ENCODE measurements at regions not wholly inside any gene's neighbourhood (a gene's known extent, or its start where the extent isn't known, plus 50 kb on each side); places are given as distances from the start of the nearest gene placed in this dataset.
"Not testable (repeated sequence)": the region's sequence is repeated elsewhere in the genome, so short reads cannot be mapped to it uniquely, and the experiment has no call there.

- DNase-seq (ENCODE audit: low read depth in 2 of 2), result not testable (repeated sequence)
These were observed 550.3 kb upstream of the ADAMTS5 start for GRCh38 chr21:27517177-27517576.

GRCh38 chr21:27515676-27516075 is 548.8 kb upstream of the ADAMTS5 start:
- DNase-seq (ENCODE audit: low read depth in 2 of 2), result no peak

GRCh38 chr21:27513825-27514224 is 546.9 kb upstream of the ADAMTS5 start:
- no peak for DNase-seq (ENCODE audit: low read depth in 2 of 2)

GRCh38 chr21:27513016-27513415 is 546.1 kb upstream of the ADAMTS5 start:
- DNase-seq (ENCODE audit: low read depth in 2 of 2), result no peak

GRCh38 chr21:27511233-27511632 is 544.3 kb upstream of the ADAMTS5 start:
- DNase-seq (ENCODE audit: low read depth in 2 of 2), result no peak

- DNase-seq (ENCODE audit: low read depth in 2 of 2), result no peak
These were observed 540.8 kb upstream of the ADAMTS5 start for GRCh38 chr21:27507695-27508094.

GRCh38 chr21:27505516-27505915 is 538.6 kb upstream of the ADAMTS5 start:
- DNase-seq (ENCODE audit: low read depth in 2 of 2), result no peak

GRCh38 chr21:27502801-27503200 is 535.9 kb upstream of the ADAMTS5 start:
- DNase-seq (ENCODE audit: low read depth in 2 of 2), result no peak

GRCh38 chr21:27498025-27498424 is 531.1 kb upstream of the ADAMTS5 start:
- no peak for DNase-seq (ENCODE audit: low read depth in 2 of 2)

- DNase-seq (ENCODE audit: low read depth in 2 of 2), result no peak
These were observed 528.9 kb upstream of the ADAMTS5 start for GRCh38 chr21:27495836-27496235.

- DNase-seq (ENCODE audit: low read depth in 2 of 2), result no peak
These were observed 526.7 kb upstream of the ADAMTS5 start for GRCh38 chr21:27493542-27493941.

- DNase-seq (ENCODE audit: low read depth in 2 of 2), result no peak
These were observed 520.8 kb upstream of the ADAMTS5 start for GRCh38 chr21:27487676-27488075.

GRCh38 chr21:27480841-27481261 is 514.0 kb upstream of the ADAMTS5 start:
- no peak for DNase-seq (ENCODE audit: low read depth in 2 of 2)

- DNase-seq (ENCODE audit: low read depth in 2 of 2), result no peak
These were observed 510.4 kb upstream of the ADAMTS5 start for GRCh38 chr21:27477296-27477695.

- no peak for DNase-seq (ENCODE audit: low read depth in 2 of 2)
These were observed 509.8 kb upstream of the ADAMTS5 start for GRCh38 chr21:27476696-27477095.

- DNase-seq (ENCODE audit: low read depth in 2 of 2), result no peak
These were observed 508.6 kb upstream of the ADAMTS5 start for GRCh38 chr21:27475363-27475955.

GRCh38 chr21:27467366-27467765 is 500.5 kb upstream of the ADAMTS5 start:
- no peak for DNase-seq (ENCODE audit: low read depth in 2 of 2)

GRCh38 chr21:27466140-27466539 is 499.3 kb upstream of the ADAMTS5 start:
- no peak for DNase-seq (ENCODE audit: low read depth in 2 of 2)

GRCh38 chr21:27464648-27465047 is 497.8 kb upstream of the ADAMTS5 start:
- DNase-seq (ENCODE audit: low read depth in 2 of 2), result no peak

GRCh38 chr21:27462726-27463125 is 495.8 kb upstream of the ADAMTS5 start:
- no peak for DNase-seq (ENCODE audit: low read depth in 2 of 2)

GRCh38 chr21:27454234-27454633 is 487.3 kb upstream of the ADAMTS5 start:
- no peak for DNase-seq (ENCODE audit: low read depth in 2 of 2)

GRCh38 chr21:27451116-27451515 is 484.2 kb upstream of the ADAMTS5 start:
- DNase-seq (ENCODE audit: low read depth in 2 of 2), result no peak

- no peak for DNase-seq (ENCODE audit: low read depth in 2 of 2)
These were observed 483.3 kb upstream of the ADAMTS5 start for GRCh38 chr21:27450216-27450615.

GRCh38 chr21:27448960-27449359 is 482.1 kb upstream of the ADAMTS5 start:
- no peak for DNase-seq (ENCODE audit: low read depth in 2 of 2)

Measured in stimulated activated CD8-positive, alpha-beta memory T cell treated with anti-CD3 and anti-CD28 coated beads, Interleukin-15, amount 100 ng/mL, for 48 hours (primary cell).